GM18517 (cell line): ENCODE measurements at regions not wholly inside any gene's neighbourhood (a gene's known extent, or its start where the extent isn't known, plus 50 kb on each side); places are given as distances from the start of the nearest gene placed in this dataset.
"Not testable (repeated sequence)": the region's sequence is repeated elsewhere in the genome, so short reads cannot be mapped to it uniquely, and the experiment has no call there.

ENCODE experiments used
- ATAC-seq: cut with Tn5 transposase; IDR thresholded peaks from one replicate; pipeline ENCODE4 v1.9.1; 2021; ENCODE audit warnings: mild to moderate bottlenecking, moderate library complexity; ENCODE audit not compliant: unreplicated experiment

GRCh38 chr5:152688561-152689249 lies 283.6 kb upstream of the NMUR2 start:
- ATAC-seq: no peak

- ATAC-seq: no peak
Measured at GRCh38 chr5:152689250-152689711, 284.2 kb upstream of the NMUR2 start.

GRCh38 chr5:152694231-152694630 lies 289.2 kb upstream of the NMUR2 start:
- no peak for ATAC-seq

- ATAC-seq: no peak
Measured at GRCh38 chr5:152701305-152701949, 296.3 kb upstream of the NMUR2 start.

- ATAC-seq: no peak
Measured at GRCh38 chr5:152704286-152704685, 299.2 kb upstream of the NMUR2 start.

- ATAC-seq: no peak
Measured at GRCh38 chr5:152711801-152712388, 306.8 kb upstream of the NMUR2 start.

- no peak for ATAC-seq
Measured at GRCh38 chr5:152717393-152717792, 312.3 kb upstream of the NMUR2 start.

- ATAC-seq: no peak
Measured at GRCh38 chr5:152723482-152723881, 318.4 kb upstream of the NMUR2 start.

- ATAC-seq: no peak
Measured at GRCh38 chr5:152730176-152730575, 325.1 kb upstream of the NMUR2 start.

- ATAC-seq: no peak
Measured at GRCh38 chr5:152736906-152737305, 331.8 kb upstream of the NMUR2 start.

GRCh38 chr5:152739916-152740315 lies 334.8 kb upstream of the NMUR2 start:
- ATAC-seq: no peak

- ATAC-seq: not testable (repeated sequence)
Measured at GRCh38 chr5:152741126-152741525, 336.0 kb upstream of the NMUR2 start.

- ATAC-seq: not testable (repeated sequence)
Measured at GRCh38 chr5:152787709-152788217, 382.7 kb upstream of the NMUR2 start.

GRCh38 chr5:152801886-152802285 lies 396.8 kb upstream of the NMUR2 start:
- ATAC-seq: no peak

GRCh38 chr5:152804179-152804578 lies 399.1 kb upstream of the NMUR2 start:
- ATAC-seq: no peak

GRCh38 chr5:152811988-152812387 lies 406.9 kb upstream of the NMUR2 start:
- no peak for ATAC-seq

GRCh38 chr5:152813526-152813925 lies 408.4 kb upstream of the NMUR2 start:
- ATAC-seq: no peak

- no peak for ATAC-seq
Measured at GRCh38 chr5:152819891-152820290, 414.8 kb upstream of the NMUR2 start.

GRCh38 chr5:152824316-152824715 lies 419.2 kb upstream of the NMUR2 start:
- no peak for ATAC-seq

GRCh38 chr5:152838241-152838786 lies 433.2 kb upstream of the NMUR2 start:
- no peak for ATAC-seq

- ATAC-seq: no peak
Measured at GRCh38 chr5:152844713-152845112, 439.6 kb upstream of the NMUR2 start.

GRCh38 chr5:152853361-152853760 lies 448.3 kb upstream of the NMUR2 start:
- no peak for ATAC-seq
